Mucosa of descending colon (tissue), 3 donors: ENCODE measurements at regions not wholly inside any gene's neighbourhood (a gene's known extent, or its start where the extent isn't known, plus 50 kb on each side); places are given as distances from the start of the nearest gene placed in this dataset.

Source experiments
- ATAC-seq: fragments of 200-7000 bp; cut with Tn5 transposase; one replicate; pipeline ENCODE4 v1.9.1; 2020; ENCODE audit warnings: mild to moderate bottlenecking, moderate library complexity
- DNase-seq, 3 donors: peaks; one replicate each; pipeline ENCODE4 v3.0.0-alpha.2; 2020
- H3K36me3 ChIP-seq: fragments of 200-600 bp; one replicate; pipeline ENCODE4 v1.8.0; 2021; ENCODE audit warnings: low read depth, mild to moderate bottlenecking
- H3K4me1 ChIP-seq: fragments of 200-600 bp; one replicate; pipeline ENCODE4 v1.8.0; 2021; ENCODE audit warnings: low read depth, mild to moderate bottlenecking
- H3K4me3 ChIP-seq: fragments of 200-600 bp; one replicate; pipeline ENCODE4 v1.8.0; 2021; ENCODE audit warnings: mild to moderate bottlenecking
- H3K9me3 ChIP-seq: fragments of 200-600 bp; one replicate; pipeline ENCODE4 v1.8.0; 2021; ENCODE audit warnings: mild to moderate bottlenecking
- intact Hi-C, 2 donors: fragments of 100-400 bp; cut with DNase I in 1 of 2; cut with micrococcal nuclease in 1 of 2; formaldehyde crosslinking; loops; one replicate each; pipeline versions ENCODE4 v1.11.0 to v1.11.1; 2022; cut with DNase I, micrococcal nuclease
- TF ChIP-seq, protein P1 (sequence below): fragments of 200-600 bp; IDR thresholded peaks from one replicate; pipeline ENCODE4 v1.8.0; 2022; ENCODE audit warnings: antibody characterized with exemption, mild to moderate bottlenecking
- donor health status: DM: no; HTN: no; CAD: no; lungs with moderate emphysema.
- donor health status: DM: no; HTN: no; CAD: no.
- donor health status: DM: no; HTN: yes; CAD: no.

DNA sequence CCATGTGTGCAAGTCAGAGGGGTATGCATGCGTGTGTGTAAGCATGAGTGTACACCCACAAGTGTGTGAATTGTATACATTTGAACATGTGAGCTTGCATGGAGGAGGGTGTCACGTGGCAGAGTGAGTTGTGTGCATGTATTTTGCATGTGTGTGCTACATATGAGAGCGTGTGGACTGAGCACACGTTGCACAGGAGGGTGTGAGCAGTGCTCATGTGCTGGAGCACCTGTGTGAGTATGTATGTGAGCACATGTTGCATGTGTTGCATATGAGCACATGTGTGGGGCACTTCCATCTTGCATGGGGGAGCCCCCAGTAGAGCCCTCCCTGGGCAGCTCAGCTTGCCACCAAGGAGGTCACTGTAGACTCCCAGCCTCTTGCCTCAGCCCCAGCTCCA is 180.2 kb upstream of the MYL2 start:
- no peak for ATAC-seq
- no peaks in the 10 kb centered on the region for H3K36me3 ChIP-seq
- intact Hi-C loops, result no loop called here
- no peak for DNase-seq
- H3K4me1 ChIP-seq, result no peaks in the 10 kb centered on the region
- H3K4me3 ChIP-seq, result no peak overlapping the region
- no peaks in the 10 kb centered on the region for H3K9me3 ChIP-seq
- TF ChIP-seq, protein P1, sequence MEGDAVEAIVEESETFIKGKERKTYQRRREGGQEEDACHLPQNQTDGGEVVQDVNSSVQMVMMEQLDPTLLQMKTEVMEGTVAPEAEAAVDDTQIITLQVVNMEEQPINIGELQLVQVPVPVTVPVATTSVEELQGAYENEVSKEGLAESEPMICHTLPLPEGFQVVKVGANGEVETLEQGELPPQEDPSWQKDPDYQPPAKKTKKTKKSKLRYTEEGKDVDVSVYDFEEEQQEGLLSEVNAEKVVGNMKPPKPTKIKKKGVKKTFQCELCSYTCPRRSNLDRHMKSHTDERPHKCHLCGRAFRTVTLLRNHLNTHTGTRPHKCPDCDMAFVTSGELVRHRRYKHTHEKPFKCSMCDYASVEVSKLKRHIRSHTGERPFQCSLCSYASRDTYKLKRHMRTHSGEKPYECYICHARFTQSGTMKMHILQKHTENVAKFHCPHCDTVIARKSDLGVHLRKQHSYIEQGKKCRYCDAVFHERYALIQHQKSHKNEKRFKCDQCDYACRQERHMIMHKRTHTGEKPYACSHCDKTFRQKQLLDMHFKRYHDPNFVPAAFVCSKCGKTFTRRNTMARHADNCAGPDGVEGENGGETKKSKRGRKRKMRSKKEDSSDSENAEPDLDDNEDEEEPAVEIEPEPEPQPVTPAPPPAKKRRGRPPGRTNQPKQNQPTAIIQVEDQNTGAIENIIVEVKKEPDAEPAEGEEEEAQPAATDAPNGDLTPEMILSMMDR, result no peak

DNA sequence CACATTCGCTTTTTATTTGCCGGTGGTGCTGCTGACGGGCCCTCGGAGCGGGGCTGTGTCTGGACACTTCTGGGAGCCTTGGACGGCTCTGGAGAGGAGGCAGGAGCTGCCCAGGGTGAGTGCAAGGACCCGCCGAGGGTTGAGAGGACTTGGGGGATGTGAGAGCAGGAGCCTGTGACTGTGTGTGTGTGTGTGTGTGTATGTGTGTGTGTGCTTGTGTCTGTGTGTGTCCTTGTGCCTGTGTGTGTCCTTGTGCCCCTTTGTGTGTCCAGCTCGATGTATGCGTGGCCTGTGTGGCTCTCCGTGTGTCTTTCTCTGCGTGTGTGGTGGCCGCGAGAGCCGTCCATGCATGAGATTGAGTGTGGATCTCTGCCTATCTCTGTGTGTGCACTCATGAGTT is 179.6 kb upstream of the MYL2 start:
- Histone ChIP-seq H3K4me1 (no peaks in the 10 kb centered on the region), H3K4me3 (no peak overlapping the region), H3K36me3 (no peaks in the 10 kb centered on the region), H3K9me3 (no peaks in the 10 kb centered on the region)
- ATAC-seq, result no peak
- TF ChIP-seq, protein P1, result no peak
- intact Hi-C loops, result no loop called here
- DNase-seq, result no peak

DNA sequence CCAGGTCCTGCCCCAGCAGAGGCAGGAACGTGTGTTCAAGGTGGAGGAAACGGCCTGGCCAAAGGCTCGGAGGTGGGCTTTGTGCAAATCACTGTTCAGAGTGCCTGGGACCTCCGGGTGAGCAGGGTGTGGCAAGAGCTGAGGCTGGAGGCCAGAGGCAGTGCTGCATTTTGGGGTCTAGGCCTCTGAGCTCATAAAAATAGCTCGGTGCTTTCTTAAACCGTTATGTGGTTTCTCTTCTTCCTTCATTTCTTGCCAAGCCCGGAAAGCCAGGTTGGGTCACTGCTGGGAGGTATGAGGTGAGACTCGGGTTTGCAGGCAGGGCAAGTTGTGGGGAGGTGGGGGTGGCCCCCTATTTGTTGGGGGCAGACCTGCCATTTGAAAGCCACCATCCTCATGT is 178.8 kb upstream of the MYL2 start:
- Histone ChIP-seq H3K4me3 (no peak overlapping the region), H3K9me3 (no peaks in the 10 kb centered on the region), H3K36me3 (no peaks in the 10 kb centered on the region), H3K4me1 (no peaks in the 10 kb centered on the region)
- no peak for ATAC-seq
- no peak for DNase-seq
- TF ChIP-seq, protein P1, result no peak
- intact Hi-C loops, result no loop called here

DNA sequence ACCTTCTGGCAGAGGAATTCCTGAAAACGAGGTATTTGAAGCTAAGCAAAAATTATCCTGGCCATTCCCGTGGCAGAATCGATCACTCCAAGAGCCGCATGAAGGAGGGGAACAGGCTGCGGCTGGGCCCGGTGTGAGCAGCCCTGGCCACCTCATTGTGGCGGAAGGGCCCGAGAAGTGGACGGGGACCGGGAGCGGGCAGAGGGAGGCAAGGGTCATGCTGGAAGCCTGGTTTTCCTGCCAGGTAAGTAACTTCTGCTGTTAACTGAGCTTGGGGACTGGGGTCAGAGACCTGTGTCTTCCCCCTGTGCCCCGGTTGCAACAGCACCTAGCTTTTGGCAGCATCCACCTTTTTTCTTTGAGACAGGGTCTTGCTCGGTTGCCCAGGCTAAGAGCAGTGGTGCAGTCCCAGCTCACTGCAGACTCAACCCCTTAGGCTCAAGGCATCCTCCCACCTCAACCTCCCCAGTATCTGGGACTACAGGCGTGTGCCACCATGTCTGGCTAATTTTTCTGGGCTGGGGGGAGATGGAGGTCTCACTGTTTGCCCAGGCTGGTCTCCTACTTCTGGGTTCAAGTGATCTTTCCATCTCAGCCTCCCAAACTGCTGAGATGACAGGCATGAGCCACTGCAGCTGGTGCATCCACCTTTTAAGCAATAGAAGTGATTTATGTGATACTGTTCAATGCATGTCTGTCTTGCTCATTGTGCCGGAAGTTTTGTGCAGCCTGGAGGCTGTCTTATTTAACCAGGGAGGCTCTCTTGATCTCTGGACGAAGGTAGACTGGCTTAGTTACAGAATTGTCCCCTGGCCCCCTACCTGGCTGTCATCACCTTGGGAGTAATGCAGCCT is 174.0 kb upstream of the MYL2 start:
- H3K9me3 ChIP-seq, result no peaks in the 10 kb centered on the region
- TF ChIP-seq, protein P1, result no peak
- H3K36me3 ChIP-seq, result no peaks in the 10 kb centered on the region
- DNase-seq (no peak), ATAC-seq (no peak)
- H3K4me1 ChIP-seq, result no peaks in the 10 kb centered on the region
- no peak overlapping the region for H3K4me3 ChIP-seq
- intact Hi-C loops, result no loop called here

DNA sequence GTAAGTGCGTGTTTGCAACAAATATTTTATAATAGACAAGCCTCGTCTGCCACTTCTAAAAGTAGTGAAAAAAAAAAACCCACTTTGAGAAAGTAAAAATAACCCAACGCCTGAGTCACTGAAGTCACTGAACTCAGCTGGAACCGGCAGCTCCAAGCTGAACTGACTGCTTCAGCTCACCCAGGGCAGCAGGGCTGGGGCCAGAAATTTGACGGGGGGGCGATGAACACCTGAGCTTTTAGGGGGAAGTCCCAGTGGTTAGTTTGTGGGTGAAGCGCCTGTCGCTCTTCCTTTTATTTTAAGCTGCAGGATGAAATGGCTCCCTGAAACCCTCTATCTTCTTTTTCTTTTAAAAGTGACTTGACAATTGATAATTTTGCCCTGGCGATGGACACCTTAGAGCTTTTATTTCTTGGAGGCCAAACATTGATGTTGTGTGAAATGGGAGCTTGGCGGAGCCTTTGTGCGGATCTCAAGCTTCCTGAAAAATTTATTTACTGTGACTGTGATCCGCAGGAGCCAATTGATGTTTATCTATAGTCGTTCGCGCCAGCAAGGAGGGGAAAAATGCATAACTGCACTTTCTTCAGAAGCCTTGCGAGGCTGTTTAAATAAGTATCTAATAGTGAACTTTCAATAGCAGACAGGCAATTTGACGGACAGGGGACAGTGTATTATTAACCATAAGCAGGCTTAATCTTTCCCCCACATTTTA is 173.2 kb upstream of the MYL2 start:
- no peak for ATAC-seq
- H3K9me3 ChIP-seq, result no peaks in the 10 kb centered on the region
- no peak overlapping the region for H3K4me3 ChIP-seq
- H3K4me1 ChIP-seq, result no peaks in the 10 kb centered on the region
- no peak for DNase-seq
- H3K36me3 ChIP-seq, result no peaks in the 10 kb centered on the region
- intact Hi-C loops, result no loop called here
- TF ChIP-seq, protein P1, result no peak
